GM10248 (cell line): ENCODE measurements at regions not wholly inside any gene's neighbourhood (a gene's known extent, or its start where the extent isn't known, plus 50 kb on each side); places are given as distances from the start of the nearest gene placed in this dataset.

ENCODE experiments used
- CTCF ChIA-PET: fragments of 300-600 bp; sonication (Branson Sonifier 250); formaldehyde crosslinking; extraction: SDS; loops from one replicate; lab custom pipeline; 2021; ENCODE audit warnings: antibody characterized with exemption; lab: Yijun Ruan, JAX
- POLR2A ChIA-PET: fragments of 350-650 bp; sonication (Branson Sonifier 250); formaldehyde crosslinking; extraction: SDS; loops from one replicate; lab custom pipeline; 2020; ENCODE audit warnings: antibody characterized with exemption; lab: Yijun Ruan, JAX
- DNase-seq: peaks from one replicate; pipeline ENCODE4 v3.0.0; 2012; ENCODE audit errors: extremely low spot score
- CTCF ChIP-seq: IDR thresholded peaks from 2 replicates; pipeline ENCODE4 v1.5.1; 2012; ENCODE audit warnings: mild to moderate bottlenecking, low read depth; ENCODE audit errors: extremely low read depth, missing control alignments, control extremely low read depth

- CTCF ChIA-PET, result interaction anchor here (1.4 kb wide), 1 partner anchor 15 kb away, joined by 3 read pairs; no protein-coding TSS in a partner anchor
- POLR2A ChIA-PET, result no interaction called here
- no peak for DNase-seq
- TF ChIP-seq CTCF, result no peak
Measured at GRCh38 chr16:9412031-9412914, 320.8 kb downstream of the HAPSTR1 start.

- no peak for TF ChIP-seq CTCF
- CTCF ChIA-PET, result interaction anchor here (1.4 kb wide), 1 partner anchor 15 kb away, joined by 3 read pairs; no protein-coding TSS in a partner anchor
- no peak for DNase-seq
- POLR2A ChIA-PET, result no interaction called here
Measured at GRCh38 chr16:9412915-9413264, 321.4 kb downstream of the HAPSTR1 start.

- ChIA-PET POLR2A (no interaction called here), CTCF (no interaction called here)
- DNase-seq, result no peak
- no peak for TF ChIP-seq CTCF
Measured at GRCh38 chr16:9415545-9415944, 324.1 kb downstream of the HAPSTR1 start.

- ChIA-PET POLR2A (no interaction called here), CTCF (no interaction called here)
- no peak for DNase-seq
- no peak for TF ChIP-seq CTCF
Measured at GRCh38 chr16:9417898-9418297, 326.5 kb downstream of the HAPSTR1 start.

GRCh38 chr16:9419161-9419560, 327.7 kb downstream of the HAPSTR1 start:
- no peak for TF ChIP-seq CTCF
- CTCF ChIA-PET, result no interaction called here
- POLR2A ChIA-PET, result no interaction called here

GRCh38 chr16:9422762-9423513, 331.5 kb downstream of the HAPSTR1 start:
- POLR2A ChIA-PET, result no interaction called here
- no peak for DNase-seq
- TF ChIP-seq CTCF, result no peak
- CTCF ChIA-PET, result interaction anchor here (1.1 to 1.5 kb wide), 2 partner anchors 13 to 25 kb away, joined by 3 to 4 read pairs; no protein-coding TSS in a partner anchor

More at GRCh38 chr16:9419161-9419560, 327.7 kb downstream of the HAPSTR1 start:
- no peak for DNase-seq
